ENCODE measurements at regions not wholly inside any gene's neighbourhood (a gene's known extent, or its start where the extent isn't known, plus 50 kb on each side); places are given as distances from the start of the nearest gene placed in this dataset.

DNA sequence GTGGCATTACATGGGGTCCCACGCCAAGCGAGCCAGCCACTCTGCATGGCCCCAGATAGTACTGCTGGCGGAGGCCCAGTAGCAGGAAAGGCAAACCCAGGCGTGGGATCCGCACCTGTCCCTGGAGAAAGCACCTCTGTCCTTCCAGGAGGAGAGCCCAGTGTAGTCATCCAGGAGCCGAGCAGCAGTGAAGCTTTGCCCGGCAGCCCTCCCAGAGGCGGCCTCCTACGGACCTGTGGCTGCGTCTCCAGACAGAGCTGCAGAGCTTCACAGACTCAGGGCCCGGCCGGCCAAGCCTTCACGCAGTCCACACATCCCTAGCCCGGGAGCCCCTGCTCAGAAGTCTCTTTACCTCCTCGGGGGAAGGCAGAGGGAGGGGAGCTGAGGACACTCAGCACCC, 100.8 kb upstream of the PPP1R26 start:
- no peak for TF ChIP-seq CTCF (IDR thresholded peaks at IDR 0.05)
- TF ChIP-seq, protein P1, sequence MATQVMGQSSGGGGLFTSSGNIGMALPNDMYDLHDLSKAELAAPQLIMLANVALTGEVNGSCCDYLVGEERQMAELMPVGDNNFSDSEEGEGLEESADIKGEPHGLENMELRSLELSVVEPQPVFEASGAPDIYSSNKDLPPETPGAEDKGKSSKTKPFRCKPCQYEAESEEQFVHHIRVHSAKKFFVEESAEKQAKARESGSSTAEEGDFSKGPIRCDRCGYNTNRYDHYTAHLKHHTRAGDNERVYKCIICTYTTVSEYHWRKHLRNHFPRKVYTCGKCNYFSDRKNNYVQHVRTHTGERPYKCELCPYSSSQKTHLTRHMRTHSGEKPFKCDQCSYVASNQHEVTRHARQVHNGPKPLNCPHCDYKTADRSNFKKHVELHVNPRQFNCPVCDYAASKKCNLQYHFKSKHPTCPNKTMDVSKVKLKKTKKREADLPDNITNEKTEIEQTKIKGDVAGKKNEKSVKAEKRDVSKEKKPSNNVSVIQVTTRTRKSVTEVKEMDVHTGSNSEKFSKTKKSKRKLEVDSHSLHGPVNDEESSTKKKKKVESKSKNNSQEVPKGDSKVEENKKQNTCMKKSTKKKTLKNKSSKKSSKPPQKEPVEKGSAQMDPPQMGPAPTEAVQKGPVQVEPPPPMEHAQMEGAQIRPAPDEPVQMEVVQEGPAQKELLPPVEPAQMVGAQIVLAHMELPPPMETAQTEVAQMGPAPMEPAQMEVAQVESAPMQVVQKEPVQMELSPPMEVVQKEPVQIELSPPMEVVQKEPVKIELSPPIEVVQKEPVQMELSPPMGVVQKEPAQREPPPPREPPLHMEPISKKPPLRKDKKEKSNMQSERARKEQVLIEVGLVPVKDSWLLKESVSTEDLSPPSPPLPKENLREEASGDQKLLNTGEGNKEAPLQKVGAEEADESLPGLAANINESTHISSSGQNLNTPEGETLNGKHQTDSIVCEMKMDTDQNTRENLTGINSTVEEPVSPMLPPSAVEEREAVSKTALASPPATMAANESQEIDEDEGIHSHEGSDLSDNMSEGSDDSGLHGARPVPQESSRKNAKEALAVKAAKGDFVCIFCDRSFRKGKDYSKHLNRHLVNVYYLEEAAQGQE (IDR thresholded peaks at IDR 0.05; ENCODE audit: insufficient read depth in 1 of 2, low read depth in 2 of 2, low read length in 1 of 2), result no peak
- no peak for TF ChIP-seq SIN3A (IDR thresholded peaks at IDR 0.05; ENCODE audit: borderline replicate concordance, insufficient read depth, low read depth, low read length)
